ENCODE measurements at regions not wholly inside any gene's neighbourhood (a gene's known extent, or its start where the extent isn't known, plus 50 kb on each side); places are given as distances from the start of the nearest gene placed in this dataset.

GRCh38 chr6:90648873-90649272 lies 62.0 kb upstream of the MAP3K7 start:
- no peak overlapping the region for H3K4me3 ChIP-seq (replicated peaks in 1 of 4; ENCODE audit: control extremely low read depth in 1 of 4, insufficient read depth in 1 of 4, low read depth in 3 of 4, low read length in 4 of 4)
- DNase-seq (ENCODE audit: low read depth in 2 of 2) = no peak
- H3K4me1 ChIP-seq (ENCODE audit: control insufficient read depth, extremely low read depth, insufficient read depth, low read length) = no peaks in the 10 kb centered on the region
- no peaks in the 10 kb centered on the region for H3K9me3 ChIP-seq (ENCODE audit: control insufficient read depth, insufficient read depth, low read depth, low read length)
- TF ChIP-seq CTCF (conservative IDR thresholded peaks at IDR 0.05 in 1 of 2, IDR thresholded peaks at IDR 0.05 in 1 of 2; ENCODE audit: low read depth in 1 of 2, low read length in 2 of 2) = no peak
- TF ChIP-seq EZH2 (IDR thresholded peaks at IDR 0.05; ENCODE audit: low read length, missing control alignments) = no peak
- H3K36me3 ChIP-seq (ENCODE audit: control insufficient read depth, insufficient read depth, low read length) = no peaks in the 10 kb centered on the region
- no peaks in the 10 kb centered on the region for H3K79me2 ChIP-seq (ENCODE audit: control insufficient read depth, insufficient read depth, low read length)
- no peak overlapping the region for H2AFZ ChIP-seq (ENCODE audit: low read length)
- H3K27me3 ChIP-seq (ENCODE audit: control insufficient read depth, insufficient read depth, low read length) = no peaks in the 10 kb centered on the region
- H3K4me2 ChIP-seq (ENCODE audit: extremely low read depth, insufficient read depth, low read length) = no peak overlapping the region
- H4K20me1 ChIP-seq (ENCODE audit: control insufficient read depth, extremely low read depth, insufficient read depth, low read length) = no peaks in the 10 kb centered on the region
- no peak overlapping the region for H3K27ac ChIP-seq (ENCODE audit: insufficient read depth, low read length)
- no peak overlapping the region for H3K9ac ChIP-seq (ENCODE audit: insufficient read depth, low read length)

- Histone ChIP-seq H3K79me2 (ENCODE audit: control insufficient read depth, insufficient read depth, low read length) (no peaks in the 10 kb centered on the region), H3K4me2 (ENCODE audit: extremely low read depth, insufficient read depth, low read length) (no peak overlapping the region), H3K4me1 (ENCODE audit: control insufficient read depth, extremely low read depth, insufficient read depth, low read length) (no peaks in the 10 kb centered on the region), H3K9me3 (ENCODE audit: control insufficient read depth, insufficient read depth, low read depth, low read length) (no peaks in the 10 kb centered on the region), H3K9ac (ENCODE audit: insufficient read depth, low read length) (no peak overlapping the region), H4K20me1 (ENCODE audit: control insufficient read depth, extremely low read depth, insufficient read depth, low read length) (no peaks in the 10 kb centered on the region), H3K36me3 (ENCODE audit: control insufficient read depth, insufficient read depth, low read length) (no peaks in the 10 kb centered on the region), H3K4me3 (replicated peaks in 1 of 4; ENCODE audit: control extremely low read depth in 1 of 4, insufficient read depth in 1 of 4, low read depth in 3 of 4, low read length in 4 of 4) (no peak overlapping the region), H3K27me3 (ENCODE audit: control insufficient read depth, insufficient read depth, low read length) (no peaks in the 10 kb centered on the region), H2AFZ (ENCODE audit: low read length) (no peak overlapping the region), H3K27ac (ENCODE audit: insufficient read depth, low read length) (no peak overlapping the region)
- no peak for DNase-seq (ENCODE audit: low read depth in 2 of 2)
- TF ChIP-seq CTCF (conservative IDR thresholded peaks at IDR 0.05 in 1 of 2, IDR thresholded peaks at IDR 0.05 in 1 of 2; ENCODE audit: low read depth in 1 of 2, low read length in 2 of 2) = no peak
- TF ChIP-seq EZH2 (IDR thresholded peaks at IDR 0.05; ENCODE audit: low read length, missing control alignments) = no peak
These were observed 60.1 kb upstream of the MAP3K7 start for GRCh38 chr6:90646940-90647339.

- H3K36me3 ChIP-seq (ENCODE audit: control insufficient read depth, insufficient read depth, low read length) = no peaks in the 10 kb centered on the region
- no peak overlapping the region for H3K4me3 ChIP-seq (replicated peaks in 1 of 4; ENCODE audit: control extremely low read depth in 1 of 4, insufficient read depth in 1 of 4, low read depth in 3 of 4, low read length in 4 of 4)
- no peak overlapping the region for H3K4me2 ChIP-seq (ENCODE audit: extremely low read depth, insufficient read depth, low read length)
- H2AFZ ChIP-seq (ENCODE audit: low read length) = no peak overlapping the region
- TF ChIP-seq EZH2 (IDR thresholded peaks at IDR 0.05; ENCODE audit: low read length, missing control alignments) (no peak), CTCF (conservative IDR thresholded peaks at IDR 0.05 in 1 of 2, IDR thresholded peaks at IDR 0.05 in 1 of 2; ENCODE audit: low read depth in 1 of 2, low read length in 2 of 2) (no peak)
- H3K9me3 ChIP-seq (ENCODE audit: control insufficient read depth, insufficient read depth, low read depth, low read length) = no peaks in the 10 kb centered on the region
- no peaks in the 10 kb centered on the region for H4K20me1 ChIP-seq (ENCODE audit: control insufficient read depth, extremely low read depth, insufficient read depth, low read length)
- H3K4me1 ChIP-seq (ENCODE audit: control insufficient read depth, extremely low read depth, insufficient read depth, low read length) = no peaks in the 10 kb centered on the region
- H3K27me3 ChIP-seq (ENCODE audit: control insufficient read depth, insufficient read depth, low read length) = no peaks in the 10 kb centered on the region
- DNase-seq (ENCODE audit: low read depth in 2 of 2) = no peak
- H3K79me2 ChIP-seq (ENCODE audit: control insufficient read depth, insufficient read depth, low read length) = no peaks in the 10 kb centered on the region
- H3K27ac ChIP-seq (ENCODE audit: insufficient read depth, low read length) = no peak overlapping the region
- H3K9ac ChIP-seq (ENCODE audit: insufficient read depth, low read length) = no peak overlapping the region
These were observed 58.8 kb upstream of the MAP3K7 start for GRCh38 chr6:90645634-90646033.

Measured in fibroblast of lung (primary cell).